Medulla oblongata (tissue), 1 donor: ENCODE measurements at regions not wholly inside any gene's neighbourhood (a gene's known extent, or its start where the extent isn't known, plus 50 kb on each side); places are given as distances from the start of the nearest gene placed in this dataset.
"Not testable (repeated sequence)": the region's sequence is repeated elsewhere in the genome, so short reads cannot be mapped to it uniquely, and the experiment has no call there.

Experiments used
- DNase-seq: peaks from one replicate; pipeline ENCODE4 v3.0.0-alpha.2; 2015; ENCODE audit errors: extremely low spot score

DNA sequence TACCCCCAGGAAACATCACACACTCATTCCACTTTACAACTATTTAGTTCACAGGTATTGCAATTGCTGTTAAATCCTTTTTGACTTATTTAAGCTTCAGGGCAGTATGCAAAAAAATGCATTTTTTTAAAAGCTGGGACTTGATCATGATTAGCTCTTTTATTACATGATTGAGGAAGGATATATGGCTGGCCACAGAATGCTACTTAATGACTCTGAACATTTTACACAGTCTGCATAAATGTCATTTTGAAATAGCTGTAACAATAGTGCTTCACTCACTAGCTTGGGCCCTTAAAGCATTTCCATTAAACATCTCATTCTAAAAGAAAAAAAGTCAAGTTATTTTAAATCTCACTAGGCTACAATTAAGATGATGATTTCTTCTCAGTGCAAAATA is 429.7 kb downstream of the FRK start:
- DNase-seq, result no peak

DNA sequence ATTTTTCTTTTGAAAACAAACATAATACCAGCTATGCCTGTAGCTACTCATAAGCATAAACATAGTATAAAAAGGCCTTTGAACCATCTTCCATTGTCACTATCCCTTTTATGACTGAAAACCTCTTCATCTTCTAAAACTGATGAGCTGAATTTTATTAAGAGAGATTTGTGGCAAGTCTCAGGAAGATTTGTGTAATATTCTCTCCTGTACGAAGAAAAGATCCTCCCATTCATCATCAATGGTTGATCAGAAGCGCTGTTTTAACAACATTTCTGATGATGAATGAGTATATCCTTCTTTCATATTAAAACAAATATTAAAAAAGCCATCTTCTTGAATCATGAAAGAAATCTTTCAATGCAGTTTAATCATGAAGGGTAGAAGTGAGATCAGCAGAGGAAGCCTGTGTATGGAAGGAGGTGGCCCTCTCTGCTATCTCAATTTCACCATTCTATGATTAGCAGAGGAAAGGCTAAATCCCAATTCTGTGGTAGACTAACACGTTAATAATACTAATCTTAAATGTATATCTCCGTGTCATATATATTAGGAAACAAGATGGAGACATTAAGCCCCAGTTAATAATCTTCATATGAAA is 430.2 kb downstream of the FRK start:
- no peak for DNase-seq

GRCh38 chr6:115629415-115629814 is 431.3 kb downstream of the FRK start:
- no peak for DNase-seq

DNA sequence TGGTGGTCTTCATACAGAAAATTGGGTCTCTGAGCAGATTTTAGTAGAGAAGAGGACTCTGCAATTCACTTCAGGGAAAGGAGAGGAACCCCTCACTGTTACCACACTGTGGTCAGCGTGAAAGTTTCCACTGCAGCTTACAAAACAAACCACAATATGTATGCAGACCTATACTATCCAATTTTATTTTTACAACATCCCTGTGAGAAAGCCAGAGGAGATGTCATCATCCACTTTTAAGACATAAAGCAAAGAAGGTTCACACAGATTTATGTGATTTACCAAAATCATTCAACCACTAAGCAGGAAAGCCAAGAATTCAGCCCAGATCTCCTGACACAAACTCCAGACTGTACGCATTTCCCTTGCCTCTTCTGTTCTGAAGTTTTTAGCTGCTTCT is 442.4 kb downstream of the FRK start:
- DNase-seq, result no peak

DNA sequence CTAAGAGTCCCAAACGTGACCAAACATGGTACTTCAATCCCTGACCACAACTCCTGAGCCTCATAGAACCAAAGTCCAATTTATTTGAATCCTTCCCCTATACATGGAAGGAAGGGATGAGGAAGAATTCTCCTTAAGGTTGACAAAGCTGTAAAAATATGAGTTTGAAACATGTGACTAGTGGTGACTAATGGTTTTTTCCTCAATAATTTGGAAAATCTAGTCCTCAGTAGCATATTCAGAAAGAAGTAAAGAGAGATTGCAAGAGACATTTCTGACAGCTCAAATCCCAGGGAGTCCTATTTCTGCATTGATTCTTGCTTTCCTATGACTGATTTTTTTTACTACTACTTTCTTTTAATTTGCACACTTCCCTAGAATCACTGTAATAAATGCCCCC is 443.7 kb downstream of the FRK start:
- DNase-seq, result no peak

DNA sequence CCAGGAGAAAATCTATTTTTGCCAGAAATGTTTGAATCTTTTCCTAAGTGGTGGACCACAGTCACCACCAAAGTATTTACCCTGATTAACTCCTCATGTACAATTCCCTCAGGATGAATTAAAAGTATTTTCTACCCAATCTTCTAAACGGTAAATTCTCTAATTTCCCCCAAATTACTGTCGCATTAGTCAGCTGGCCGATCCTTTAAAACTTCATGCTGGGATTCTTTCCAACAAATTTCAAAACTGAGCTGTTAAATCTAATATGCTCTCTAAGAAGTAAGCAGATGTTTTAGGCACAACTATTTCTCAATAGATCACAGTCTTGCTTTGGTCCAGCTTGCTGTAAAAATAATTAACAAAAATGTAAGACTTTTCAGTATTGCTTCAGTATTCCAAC is 447.2 kb downstream of the FRK start:
- no peak for DNase-seq

DNA sequence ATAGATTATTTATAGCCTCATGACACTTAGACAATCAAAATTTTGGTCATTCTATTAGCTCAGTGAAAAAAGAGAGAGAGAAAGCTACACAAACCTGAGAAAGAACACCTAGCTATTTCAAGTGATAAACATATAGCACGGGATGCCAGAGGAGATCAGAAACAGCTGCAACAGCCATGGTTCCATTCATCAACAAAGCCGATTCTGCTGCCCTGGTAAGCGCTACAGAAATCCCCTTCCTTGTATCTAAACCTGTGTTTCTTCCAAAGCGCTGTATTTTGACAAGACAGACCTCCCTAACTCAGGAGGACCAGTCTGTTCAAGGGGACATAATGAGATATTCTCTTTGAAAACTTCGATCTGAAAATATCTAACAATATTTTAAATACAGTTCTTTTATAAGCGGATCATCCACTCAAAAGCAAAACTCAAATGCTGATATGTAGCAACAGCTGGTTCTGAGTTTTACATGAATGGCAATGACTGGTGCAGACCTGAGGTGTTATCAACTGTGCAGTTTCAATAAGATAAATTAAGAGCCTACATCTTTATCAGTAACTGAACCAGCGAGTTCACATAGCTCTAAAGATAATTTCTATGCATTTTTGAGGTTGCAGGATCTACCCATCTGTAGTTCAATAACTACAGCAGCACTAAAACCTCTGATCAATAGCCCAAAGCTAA is 447.8 kb downstream of the FRK start:
- no peak for DNase-seq

- DNase-seq, result no peak
Observed at GRCh38 chr6:115612216-115612615, 448.5 kb downstream of the FRK start.

- no peak for DNase-seq
Observed at GRCh38 chr6:115610696-115611095, 450.0 kb downstream of the FRK start.

GRCh38 chr6:115609111-115609510 is 451.6 kb downstream of the FRK start:
- peak; percentile 3 for DNase-seq

GRCh38 chr6:115602466-115602865 is 458.2 kb downstream of the FRK start:
- no peak for DNase-seq

DNA sequence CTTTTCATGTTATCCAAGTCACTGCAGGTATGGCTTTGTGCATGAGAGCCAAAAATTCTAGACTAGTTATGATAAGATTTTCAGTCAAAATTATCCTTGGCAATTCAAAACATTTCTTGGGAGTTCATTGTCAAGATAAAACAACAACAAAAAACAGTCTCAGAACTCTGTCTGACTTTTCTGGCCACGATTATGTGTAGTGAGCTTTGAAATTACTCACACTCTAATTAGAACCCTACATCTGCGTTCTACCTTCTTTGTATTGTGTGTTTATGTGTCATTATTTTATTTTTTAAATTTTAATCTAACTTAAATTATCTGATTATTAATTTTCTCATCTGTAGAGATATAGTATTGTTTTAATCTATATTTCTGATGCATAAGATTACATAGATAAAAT is 459.2 kb downstream of the FRK start:
- DNase-seq, result no peak

DNA sequence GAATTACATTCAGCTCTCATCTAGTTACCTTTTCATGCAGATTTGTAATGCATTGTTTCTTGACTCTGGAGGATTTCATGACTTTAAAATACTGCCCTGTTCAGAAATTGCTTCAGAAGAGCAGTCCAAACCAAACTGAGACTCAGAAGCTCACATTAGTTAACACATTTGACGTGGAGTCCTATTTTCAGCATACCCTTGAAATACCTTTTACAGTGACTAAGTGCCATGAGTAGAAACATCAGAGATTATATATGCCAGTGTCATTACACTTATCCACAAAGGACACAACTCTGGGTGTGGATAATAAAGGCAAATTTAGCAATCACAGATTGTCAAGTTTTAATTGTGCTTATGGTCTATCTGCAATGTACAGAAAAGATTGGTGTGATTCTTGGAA is 459.6 kb downstream of the FRK start:
- DNase-seq, result no peak

DNA sequence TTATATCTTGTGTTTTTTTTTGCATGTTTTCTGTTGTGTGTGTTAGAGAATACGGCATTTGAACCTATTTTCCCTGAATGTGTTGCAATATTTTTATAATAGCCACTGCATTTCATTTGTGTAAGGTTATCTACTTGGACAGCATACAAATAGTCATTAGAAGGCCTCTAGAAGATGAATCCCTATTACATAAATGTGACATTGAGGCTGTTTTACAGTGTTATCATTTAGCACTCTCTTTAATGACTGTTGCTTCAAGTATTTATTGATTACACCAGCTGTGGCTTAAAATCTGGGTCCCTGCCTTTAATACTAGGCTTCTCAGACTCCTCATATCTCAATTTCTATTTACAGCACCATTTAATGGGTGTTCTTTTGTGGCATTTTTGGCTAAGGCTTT is 465.8 kb downstream of the FRK start:
- no peak for DNase-seq

DNA sequence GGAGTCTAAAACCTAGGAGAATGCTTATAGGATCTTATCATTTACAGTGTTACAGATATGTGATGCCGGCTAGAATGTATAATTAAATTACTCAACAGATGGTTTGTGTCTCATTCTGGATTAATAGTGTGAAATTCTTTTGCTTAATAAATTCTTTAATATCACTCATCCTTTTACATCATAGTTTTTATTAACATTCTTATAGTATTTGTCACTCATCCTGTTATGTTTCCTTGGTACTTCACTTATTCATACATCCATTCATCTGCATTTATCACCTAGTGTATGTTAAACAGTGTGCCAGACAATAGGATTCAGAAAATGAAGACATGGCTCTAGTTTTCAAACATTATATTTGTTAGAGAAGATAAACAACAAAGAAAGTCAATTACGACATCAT is 468.7 kb downstream of the FRK start:
- DNase-seq, result no peak

DNA sequence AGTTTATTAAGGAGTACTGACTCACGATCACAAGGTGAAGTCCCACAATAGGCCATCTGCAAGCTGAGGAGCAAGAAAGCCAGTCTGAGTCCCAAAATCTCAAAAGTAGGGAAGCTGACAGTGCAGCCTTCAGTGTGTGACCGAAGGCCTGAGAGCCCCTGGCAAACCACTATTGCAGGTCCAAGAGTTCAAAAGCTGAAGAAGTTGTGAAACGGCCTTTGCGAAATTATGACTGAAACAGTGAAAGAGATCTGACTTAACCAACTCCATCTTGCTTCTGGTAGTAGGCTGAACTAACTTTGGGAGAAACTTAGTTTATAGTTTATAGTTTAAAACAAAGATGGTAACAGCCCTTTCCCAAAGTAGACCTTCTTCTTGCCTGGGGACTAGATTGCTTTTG is 471.6 kb downstream of the FRK start:
- DNase-seq, result not testable (repeated sequence)

DNA sequence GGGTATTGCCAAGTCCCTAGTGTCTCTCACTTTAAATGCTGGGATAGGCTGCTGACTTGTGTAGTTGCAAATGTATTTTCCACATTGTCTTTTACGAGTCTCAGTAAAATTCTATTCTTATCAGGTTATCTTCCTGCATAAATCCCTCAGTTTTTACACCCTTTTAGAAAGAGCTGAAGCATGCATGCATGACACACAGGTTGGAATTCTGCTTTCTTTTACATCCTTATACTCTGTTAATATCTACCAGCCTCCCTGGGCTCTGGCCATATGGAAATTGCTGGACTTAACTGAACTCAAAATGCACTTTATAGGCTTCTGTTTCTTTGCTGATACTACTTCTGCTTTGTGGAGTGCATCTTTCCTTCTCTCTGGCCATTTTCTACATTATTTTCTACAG is 477.4 kb downstream of the FRK start:
- no peak for DNase-seq

GRCh38 chr6:115582386-115582785 is 478.3 kb downstream of the FRK start:
- DNase-seq, result no peak

DNA sequence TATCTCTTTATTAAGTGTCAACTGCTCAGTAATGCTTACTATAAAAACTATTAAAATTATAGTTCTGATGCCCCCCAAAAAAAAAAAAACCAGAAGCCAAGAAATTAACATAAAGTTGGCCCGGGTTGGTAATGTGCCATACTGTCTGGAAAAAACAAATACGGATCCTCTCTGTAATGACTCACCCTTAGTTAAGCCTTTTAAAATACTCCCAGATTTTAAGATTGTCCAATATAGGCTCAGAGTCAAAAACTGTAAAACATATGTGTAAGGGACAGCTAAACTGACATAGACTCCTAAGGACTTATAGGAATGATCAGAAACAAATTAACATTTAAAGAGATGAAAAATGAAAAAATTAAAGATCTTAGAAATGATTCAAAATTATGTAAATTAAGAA is 481.1 kb downstream of the FRK start:
- DNase-seq, result not testable (repeated sequence)

GRCh38 chr6:115577270-115577669 is 483.4 kb downstream of the FRK start:
- DNase-seq, result no peak

DNA sequence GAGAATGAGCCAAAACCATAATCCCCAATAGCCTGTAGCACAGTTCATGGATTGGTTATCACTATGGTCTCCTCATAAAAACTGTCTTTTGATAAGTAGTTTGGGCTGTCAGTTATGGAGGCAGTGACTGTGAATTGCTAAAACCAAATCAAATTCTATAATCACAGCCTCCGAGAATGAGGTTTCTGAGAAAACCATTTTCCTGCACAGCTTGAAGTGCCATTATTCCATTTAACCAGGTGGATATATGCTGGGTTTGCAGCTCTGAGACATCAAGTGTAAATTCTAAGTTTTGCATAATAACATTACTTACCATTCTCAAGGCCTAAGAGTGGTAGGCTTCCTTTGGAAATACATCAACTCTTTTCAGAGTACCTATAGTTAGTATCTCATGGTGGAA is 485.4 kb downstream of the FRK start:
- no peak for DNase-seq

GRCh38 chr6:115573861-115574260 is 486.8 kb downstream of the FRK start:
- DNase-seq, result no peak

GRCh38 chr6:115570331-115570730 is 490.4 kb downstream of the FRK start:
- no peak for DNase-seq

DNA sequence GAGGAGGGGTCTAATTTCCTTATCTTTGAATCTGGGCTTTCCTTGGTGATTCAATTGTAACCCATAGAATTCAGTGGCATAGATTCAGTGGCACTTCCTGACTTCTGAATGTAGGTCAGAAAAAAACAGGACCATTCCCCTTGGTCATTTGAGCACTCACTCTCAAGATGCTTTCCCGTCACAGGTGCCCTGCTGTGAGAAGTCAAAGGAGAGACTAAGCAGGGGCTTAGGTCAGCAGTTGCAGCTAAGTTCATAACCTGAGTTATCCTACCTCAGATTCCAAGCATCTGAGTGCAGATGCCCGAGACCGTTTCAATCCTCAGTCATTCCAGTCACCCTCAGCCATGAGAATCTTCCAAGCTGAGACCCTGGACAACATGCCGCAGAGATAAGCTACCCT is 506.6 kb downstream of the FRK start:
- DNase-seq, result no peak
